H1 (cell line): ENCODE measurements at regions not wholly inside any gene's neighbourhood (a gene's known extent, or its start where the extent isn't known, plus 50 kb on each side); places are given as distances from the start of the nearest gene placed in this dataset.

ENCODE experiments used
- CTCF ChIA-PET: fragments of 300-600 bp; sonication (Branson Sonifier 250); formaldehyde crosslinking; loops from one replicate; lab custom pipeline; 2021; ENCODE audit not compliant: partially characterized antibody; lab: Charles Lee
- POLR2A ChIA-PET: fragments of 300-600 bp; sonication (Branson Sonifier 250); formaldehyde crosslinking; loops from one replicate; lab custom pipeline; 2021; ENCODE audit warnings: inconsistent platforms; ENCODE audit not compliant: partially characterized antibody; lab: Charles Lee
- DNase-seq, 2 experiments: peaks; one replicate each; pipeline versions ENCODE4 v3.0.0 to v3.0.0-alpha.2; 2010 to 2022; ENCODE audit warnings: low spot score in 2 of 2, low read depth in 1 of 2, mixed read lengths in 1 of 2
- FAIRE-seq: peaks from 2 replicates; lab custom pipeline; 2011; peaks lifted over from hg19 to GRCh38; lab: Jason Lieb, UNC
- H2AFZ ChIP-seq: 2 replicates; pipeline ENCODE4 v1.8.1; 2012; ENCODE audit warnings: low read length, inconsistent platforms
- H2AK5ac ChIP-seq: 2 replicates; pipeline ENCODE4 v1.6.1; 2013; ENCODE audit warnings: low read depth, low read length
- H2BK120ac ChIP-seq: replicated peaks from 2 replicates; pipeline ENCODE3; 2013; ENCODE audit warnings: low read depth, low read length, inconsistent platforms
- H2BK12ac ChIP-seq: 2 replicates; pipeline ENCODE4 v1.6.1; 2013; ENCODE audit warnings: low read depth, low read length
- H2BK15ac ChIP-seq: 2 replicates; pipeline ENCODE4 v1.6.1; 2013; ENCODE audit warnings: low read length
- H2BK20ac ChIP-seq: 2 replicates; pipeline ENCODE4 v1.6.1; 2013; ENCODE audit warnings: low read length
- H2BK5ac ChIP-seq: 2 replicates; pipeline ENCODE4 v1.6.1; 2013; ENCODE audit warnings: low read depth, low read length
- H3K14ac ChIP-seq: 2 replicates; pipeline ENCODE4 v1.6.1; 2013; ENCODE audit warnings: inconsistent platforms; ENCODE audit not compliant: insufficient read length
- H3K18ac ChIP-seq: 2 replicates; pipeline ENCODE4 v1.6.1; 2013; ENCODE audit warnings: low read length; ENCODE audit errors: extremely low read depth
- H3K23ac ChIP-seq: 2 replicates; pipeline ENCODE4 v1.6.1; 2013; ENCODE audit warnings: inconsistent platforms; ENCODE audit not compliant: insufficient read length
- H3K23me2 ChIP-seq: 2 replicates; pipeline ENCODE4 v1.6.1; 2013; ENCODE audit warnings: low read depth, low read length
- H3K27ac ChIP-seq: 2 replicates; pipeline ENCODE4 v1.6.1; 2011; ENCODE audit warnings: low read depth, low read length, inconsistent platforms
- H3K27me3 ChIP-seq, 4 experiments: replicated peaks in 1 of 4; 1 replicate in 1 of 4; 2 replicates in 3 of 4; pipeline versions ENCODE4 v1.6.1 to v1.8.1; 2011 to 2013; ENCODE audit warnings: low read length in 3 of 4, mild to moderate bottlenecking in 3 of 4, inconsistent platforms in 2 of 4, mixed read lengths in 2 of 4, moderate library complexity in 1 of 4; ENCODE audit not compliant: control insufficient read depth in 3 of 4, insufficient read depth in 3 of 4; ENCODE audit errors: extremely low read depth in 1 of 4
- H3K36me3 ChIP-seq, 4 experiments: 2 replicates each; pipeline versions ENCODE4 v1.6.1 to v1.8.1; 2011 to 2013; ENCODE audit warnings: mild to moderate bottlenecking in 4 of 4, low read length in 3 of 4, moderate library complexity in 2 of 4, control low read depth in 1 of 4, inconsistent platforms in 1 of 4; ENCODE audit not compliant: insufficient read depth in 4 of 4, control insufficient read depth in 2 of 4
- H3K4ac ChIP-seq: replicated peaks from 2 replicates; pipeline ENCODE3; 2013; ENCODE audit warnings: low read length, low read depth, mixed read lengths, inconsistent platforms; ENCODE audit not compliant: insufficient read length
- H3K4me1 ChIP-seq, 4 experiments: replicated peaks in 1 of 4; 1 replicate in 1 of 4; 2 replicates in 3 of 4; pipeline versions ENCODE4 v1.6.1 to v1.8.1; 2011 to 2013; ENCODE audit warnings: low read length in 3 of 4, inconsistent platforms in 2 of 4, mixed read lengths in 1 of 4; ENCODE audit not compliant: insufficient read depth in 4 of 4, control insufficient read depth in 3 of 4
- H3K4me2 ChIP-seq, 2 experiments: 2 replicates each; pipeline versions ENCODE4 v1.6.1 to v1.8.1; 2011 to 2013; ENCODE audit warnings: low read depth in 2 of 2, low read length in 2 of 2, control low read depth in 1 of 2, inconsistent platforms in 1 of 2, mild to moderate bottlenecking in 1 of 2; ENCODE audit not compliant: insufficient read depth in 1 of 2
- H3K4me3 ChIP-seq, 4 experiments: fragments of 200-600, 300-600 bp in 1 of 4; sonication (generic), shearing (Covaris generic), sonication (Bioruptor Twin) in 1 of 4; 2 replicates each; pipeline versions ENCODE4 v1.5.1 to v1.8.1; 2011 to 2016; ENCODE audit warnings: low read length in 4 of 4, low read depth in 3 of 4, control low read depth in 2 of 4, inconsistent platforms in 2 of 4, mild to moderate bottlenecking in 2 of 4, mixed read lengths in 1 of 4, moderate library complexity in 1 of 4; ENCODE audit not compliant: insufficient read depth in 2 of 4; ENCODE audit errors: extremely low read depth in 1 of 4
- H3K56ac ChIP-seq: replicated peaks from 2 replicates; pipeline ENCODE3; 2013; ENCODE audit warnings: low read depth, mild to moderate bottlenecking, mixed read lengths, low read length, inconsistent platforms; ENCODE audit not compliant: insufficient read length
- H3K79me1 ChIP-seq: 2 replicates; pipeline ENCODE4 v1.6.1; 2013; ENCODE audit warnings: low read depth, low read length, control low read depth
- H3K79me2 ChIP-seq, 2 experiments: 2 replicates each; pipeline versions ENCODE4 v1.6.1 to v1.8.1; 2012 to 2013; ENCODE audit warnings: low read length in 2 of 2, mild to moderate bottlenecking in 2 of 2, inconsistent platforms in 1 of 2; ENCODE audit not compliant: insufficient read depth in 2 of 2, control insufficient read depth in 1 of 2
- H3K9ac ChIP-seq, 4 experiments: replicated peaks in 1 of 4; 1 replicate in 1 of 4; 2 replicates in 3 of 4; pipeline versions ENCODE4 v1.6.1 to v1.8.1; 2011 to 2013; ENCODE audit warnings: low read depth in 3 of 4, low read length in 3 of 4, control low read depth in 2 of 4, mild to moderate bottlenecking in 2 of 4, moderate library complexity in 2 of 4, inconsistent platforms in 1 of 4; ENCODE audit errors: extremely low read depth in 1 of 4
- H3K9me3 ChIP-seq, 2 experiments: 2 replicates each; pipeline versions ENCODE4 v1.6.1 to v1.8.1; 2012 to 2013; ENCODE audit warnings: mild to moderate bottlenecking in 2 of 2, moderate library complexity in 2 of 2, control low read depth in 1 of 2, inconsistent platforms in 1 of 2, low read depth in 1 of 2, low read length in 1 of 2, mixed read lengths in 1 of 2; ENCODE audit not compliant: insufficient read depth in 2 of 2
- H4K20me1 ChIP-seq, 2 experiments: replicated peaks in 1 of 2; 2 replicates each; pipeline versions ENCODE3 to v1.8.1; 2011 to 2013; ENCODE audit warnings: inconsistent platforms in 2 of 2, low read length in 2 of 2, mild to moderate bottlenecking in 1 of 2; ENCODE audit not compliant: insufficient read depth in 2 of 2, control insufficient read depth in 1 of 2
- H4K5ac ChIP-seq: 2 replicates; pipeline ENCODE4 v1.6.1; 2013; ENCODE audit warnings: low read length, low read depth, mixed read lengths, inconsistent platforms; ENCODE audit not compliant: insufficient read length
- H4K8ac ChIP-seq: 2 replicates; pipeline ENCODE4 v1.8.0; 2013; ENCODE audit warnings: mild to moderate bottlenecking, moderate library complexity, low read length, inconsistent platforms; ENCODE audit not compliant: insufficient read depth; ENCODE audit errors: extremely low read depth
- H4K91ac ChIP-seq: replicated peaks from 2 replicates; pipeline ENCODE3; 2013; ENCODE audit warnings: low read length, mixed read lengths, inconsistent platforms; ENCODE audit not compliant: insufficient read length
- CBX8 ChIP-seq: fragments of 300-800, 300-1000 bp; sonication (generic); IDR thresholded peaks from 2 replicates; pipeline ENCODE4 v1.7.1; 2016; ENCODE audit warnings: low read depth, low read length, borderline replicate concordance
- CHD1 ChIP-seq: IDR thresholded peaks from 2 replicates; pipeline ENCODE4 v1.6.1; 2012; ENCODE audit warnings: low read depth, low read length, improper control_type of control experiment
- TEAD4 ChIP-seq: IDR thresholded peaks from 2 replicates; pipeline ENCODE4 v1.6.1; 2012; ENCODE audit warnings: low read depth, low read length, inconsistent platforms, mixed read lengths
- USF2 ChIP-seq: IDR thresholded peaks from 2 replicates; pipeline ENCODE4 v1.6.1; 2011; ENCODE audit warnings: low read length, improper control_type of control experiment
- WGBS, 2 experiments: shearing (Covaris generic) in 1 of 2; methylation state at CpG; one replicate each; pipeline versions ENCODE4 v1.1.6 to v1.1.7; 2013 to 2015; ENCODE audit warnings: low lambda C conversion rate in 2 of 2, mixed read lengths in 2 of 2, inconsistent platforms in 1 of 2, low coverage in 1 of 2, missing lambda C conversion rate in 1 of 2; ENCODE audit not compliant: insufficient replicate concordance in 2 of 2, insufficient coverage in 1 of 2, insufficient read length in 1 of 2; ENCODE audit errors: extremely low coverage in 1 of 2, missing lambda C conversion rate in 1 of 2; 5-methylcytosine and 5-hydroxymethylcytosine counted together

GRCh38 chr11:128103278-128103873, 484.0 kb downstream of the ETS1 start:
- H3K27ac ChIP-seq = no peak overlapping the region
- H3K4me1 ChIP-seq = peaks cover 0 to 2% (median 0%) of the 10 kb centered on the region in 4 experiments; a peak in 2 of 7 replicates
- H2AFZ ChIP-seq = no peak overlapping the region
- H2BK120ac ChIP-seq = no peak overlapping the region
- H3K23ac ChIP-seq = no peak overlapping the region
- no peak overlapping the region for H3K4me3 ChIP-seq
- ChIA-PET POLR2A (no interaction called here), CTCF (interaction anchor here (0.6 to 4.0 kb wide), 2 partner anchors 54 to 463 kb away, joined by 3 to 16 read pairs; no protein-coding TSS in a partner anchor)
- 85 to 100% methylated on average over 1 to 4 of the region's 4 CpGs for WGBS, 2 experiments
- no peak overlapping the region for H3K4me2 ChIP-seq
- H4K5ac ChIP-seq = no peak overlapping the region
- H4K8ac ChIP-seq = no peak overlapping the region
- FAIRE-seq (no peak), DNase-seq (no peak)
- no peaks in the 10 kb centered on the region for H3K36me3 ChIP-seq
- no peaks in the 10 kb centered on the region for H3K23me2 ChIP-seq
- no peak overlapping the region for H2BK5ac ChIP-seq
- no peaks in the 10 kb centered on the region for H4K20me1 ChIP-seq
- H2BK12ac ChIP-seq = no peak overlapping the region
- H2BK20ac ChIP-seq = no peak overlapping the region
- no peaks in the 10 kb centered on the region for H3K9me3 ChIP-seq
- H3K9ac ChIP-seq = no peak overlapping the region
- H3K18ac ChIP-seq = no peak overlapping the region
- no peak overlapping the region for H2BK15ac ChIP-seq
- no peak overlapping the region for H3K4ac ChIP-seq
- H3K79me2 ChIP-seq = no peaks in the 10 kb centered on the region
- no peak overlapping the region for H2AK5ac ChIP-seq
- no peak for TF ChIP-seq USF2
- TF ChIP-seq TEAD4 = no peak
- TF ChIP-seq CBX8 = no peak
- no peak for TF ChIP-seq CHD1
- no peak overlapping the region for H3K56ac ChIP-seq
- H4K91ac ChIP-seq = no peak overlapping the region
- H3K14ac ChIP-seq = no peak overlapping the region
- no peaks in the 10 kb centered on the region for H3K27me3 ChIP-seq
- H3K79me1 ChIP-seq = no peaks in the 10 kb centered on the region
